ENCODE measurements at regions not wholly inside any gene's neighbourhood (a gene's known extent, or its start where the extent isn't known, plus 50 kb on each side); places are given as distances from the start of the nearest gene placed in this dataset.

DNA sequence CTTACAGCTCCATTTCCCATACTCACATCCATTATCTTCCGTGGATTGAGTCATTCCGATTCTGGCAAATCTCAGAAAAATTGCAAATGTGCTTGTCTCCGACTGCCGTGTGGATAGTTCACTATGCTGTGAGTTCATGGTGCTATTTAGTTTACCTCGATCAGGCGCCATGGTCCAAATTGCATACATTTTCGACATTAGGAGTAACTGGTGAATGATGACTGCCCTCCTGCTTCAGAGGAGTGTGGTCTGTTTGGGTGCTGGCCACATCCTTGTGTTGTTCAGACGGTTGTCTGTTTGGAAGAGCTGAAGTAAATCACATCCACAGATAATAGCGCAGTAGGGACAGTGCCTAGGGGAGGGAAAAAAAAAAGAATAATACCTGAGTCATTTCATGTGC lies 439.5 kb downstream of the ZNF516 start:
- intact Hi-C loops (cut with DNase I): no loop called here
- H3K27ac ChIP-seq: no peak overlapping the region
- TF ChIP-seq, protein P1, sequence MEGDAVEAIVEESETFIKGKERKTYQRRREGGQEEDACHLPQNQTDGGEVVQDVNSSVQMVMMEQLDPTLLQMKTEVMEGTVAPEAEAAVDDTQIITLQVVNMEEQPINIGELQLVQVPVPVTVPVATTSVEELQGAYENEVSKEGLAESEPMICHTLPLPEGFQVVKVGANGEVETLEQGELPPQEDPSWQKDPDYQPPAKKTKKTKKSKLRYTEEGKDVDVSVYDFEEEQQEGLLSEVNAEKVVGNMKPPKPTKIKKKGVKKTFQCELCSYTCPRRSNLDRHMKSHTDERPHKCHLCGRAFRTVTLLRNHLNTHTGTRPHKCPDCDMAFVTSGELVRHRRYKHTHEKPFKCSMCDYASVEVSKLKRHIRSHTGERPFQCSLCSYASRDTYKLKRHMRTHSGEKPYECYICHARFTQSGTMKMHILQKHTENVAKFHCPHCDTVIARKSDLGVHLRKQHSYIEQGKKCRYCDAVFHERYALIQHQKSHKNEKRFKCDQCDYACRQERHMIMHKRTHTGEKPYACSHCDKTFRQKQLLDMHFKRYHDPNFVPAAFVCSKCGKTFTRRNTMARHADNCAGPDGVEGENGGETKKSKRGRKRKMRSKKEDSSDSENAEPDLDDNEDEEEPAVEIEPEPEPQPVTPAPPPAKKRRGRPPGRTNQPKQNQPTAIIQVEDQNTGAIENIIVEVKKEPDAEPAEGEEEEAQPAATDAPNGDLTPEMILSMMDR (IDR thresholded peaks at IDR 0.05): no peak
- peaks cover 0 to 6% (median 0%) of the 10 kb centered on the region in 3 donors for H3K27me3 ChIP-seq (ENCODE audit: insufficient read depth in 3 of 3, low read length in 2 of 3)
- no peaks in the 10 kb centered on the region for H3K9me3 ChIP-seq
- ATAC-seq (no peak), DNase-seq (no peak)
- WGBS, 3 donors: 78 to 87% (median 82%) methylated on average over 9 of the region's 9 CpGs
- no peak overlapping the region for H3K4me3 ChIP-seq
- no peaks in the 10 kb centered on the region for H3K36me3 ChIP-seq (ENCODE audit: insufficient read depth in 1 of 2, low read depth in 1 of 2)
- H3K4me1 ChIP-seq: no peaks in the 10 kb centered on the region

DNA sequence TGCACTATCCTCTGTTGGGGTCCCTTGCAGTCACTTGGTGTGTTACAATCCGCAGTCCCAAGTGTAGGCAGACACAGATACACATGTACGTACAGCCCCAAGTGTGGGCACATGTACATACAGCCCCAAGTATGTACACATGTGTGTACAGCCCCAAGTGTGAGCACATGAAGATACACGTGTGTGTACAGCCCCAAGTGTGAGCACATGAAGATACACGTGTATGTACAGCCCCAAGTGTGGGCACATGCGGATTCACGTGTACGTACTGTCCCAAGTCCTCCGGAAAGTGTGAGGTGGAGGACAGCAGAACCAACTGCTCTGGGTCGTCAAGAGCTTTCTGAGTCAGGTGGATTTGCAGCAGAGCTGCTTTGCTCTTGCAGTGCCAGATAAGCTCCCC lies 440.0 kb downstream of the ZNF516 start:
- H3K27ac ChIP-seq: no peak overlapping the region
- TF ChIP-seq, protein P1 (IDR thresholded peaks at IDR 0.05): no peak
- intact Hi-C loops (cut with DNase I): no loop called here
- WGBS, 3 donors: 88 to 93% (median 92%) methylated on average over 9 of the region's 9 CpGs
- ATAC-seq (no peak), DNase-seq (no peak)
- H3K36me3 ChIP-seq (ENCODE audit: insufficient read depth in 1 of 2, low read depth in 1 of 2): no peaks in the 10 kb centered on the region
- H3K9me3 ChIP-seq: no peaks in the 10 kb centered on the region
- H3K4me3 ChIP-seq: no peak overlapping the region
- H3K4me1 ChIP-seq: no peaks in the 10 kb centered on the region
- peaks cover 0 to 6% (median 0%) of the 10 kb centered on the region in 3 donors for H3K27me3 ChIP-seq (ENCODE audit: insufficient read depth in 3 of 3, low read length in 2 of 3)

DNA sequence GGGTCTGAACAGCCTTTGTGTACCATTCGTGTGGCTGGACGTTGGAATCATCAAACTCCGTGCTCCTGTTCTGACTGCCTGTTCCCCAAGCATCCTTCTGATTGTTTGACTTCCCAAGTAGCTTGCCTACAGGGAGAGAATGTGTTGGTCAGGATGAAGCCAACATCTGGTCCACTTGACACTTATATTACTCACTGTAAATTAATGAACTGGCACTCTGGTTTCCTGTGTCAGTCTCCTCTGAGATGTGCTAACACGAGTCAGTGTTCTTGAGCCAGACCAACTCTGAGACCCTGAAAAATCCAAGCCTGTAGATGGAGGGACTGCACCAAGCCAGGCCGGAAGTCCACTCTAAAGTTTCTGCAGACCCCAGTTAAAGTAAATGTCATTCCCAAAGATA lies 440.9 kb downstream of the ZNF516 start:
- intact Hi-C loops (cut with DNase I): no loop called here
- Histone ChIP-seq H3K9me3 (no peaks in the 10 kb centered on the region), H3K27me3 (ENCODE audit: insufficient read depth in 3 of 3, low read length in 2 of 3) (peaks cover 0 to 6% (median 0%) of the 10 kb centered on the region in 3 donors), H3K36me3 (ENCODE audit: insufficient read depth in 1 of 2, low read depth in 1 of 2) (no peaks in the 10 kb centered on the region), H3K4me1 (no peaks in the 10 kb centered on the region), H3K27ac (no peak overlapping the region), H3K4me3 (no peak overlapping the region)
- TF ChIP-seq, protein P1 (IDR thresholded peaks at IDR 0.05): no peak
- DNase-seq (no peak), ATAC-seq (no peak)
- WGBS, 3 donors: 70 to 81% (median 72%) methylated on average over 5 of the region's 5 CpGs

DNA sequence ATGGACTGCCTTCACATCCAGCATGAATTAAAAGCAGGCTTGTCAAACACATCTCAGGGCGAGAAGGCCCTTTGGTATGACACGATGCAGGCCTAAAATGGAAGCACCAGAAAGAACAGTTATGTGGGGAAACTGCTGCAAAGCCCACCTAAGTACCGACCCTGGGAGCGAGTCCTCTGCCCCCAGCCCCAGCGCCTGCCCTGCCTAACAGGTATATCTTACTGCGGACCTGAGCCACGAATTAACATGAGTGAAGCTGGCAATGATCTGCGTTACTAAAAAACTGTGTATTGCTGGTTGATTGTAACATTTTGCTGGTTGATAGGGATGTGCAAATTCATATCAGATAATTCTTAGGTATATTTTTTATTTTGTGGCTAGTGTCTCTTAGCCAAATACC lies 441.5 kb downstream of the ZNF516 start:
- peaks cover 0 to 6% (median 0%) of the 10 kb centered on the region in 3 donors for H3K27me3 ChIP-seq (ENCODE audit: insufficient read depth in 3 of 3, low read length in 2 of 3)
- H3K9me3 ChIP-seq: no peaks in the 10 kb centered on the region
- intact Hi-C loops (cut with DNase I): no loop called here
- TF ChIP-seq, protein P1 (IDR thresholded peaks at IDR 0.05): no peak
- no peak overlapping the region for H3K4me3 ChIP-seq
- DNase-seq: no peak
- H3K36me3 ChIP-seq (ENCODE audit: insufficient read depth in 1 of 2, low read depth in 1 of 2): no peaks in the 10 kb centered on the region
- H3K27ac ChIP-seq: no peak overlapping the region
- no peak for ATAC-seq
- 95% methylated on average over 8 of the region's 8 CpGs for WGBS, 3 donors
- H3K4me1 ChIP-seq: no peaks in the 10 kb centered on the region

DNA sequence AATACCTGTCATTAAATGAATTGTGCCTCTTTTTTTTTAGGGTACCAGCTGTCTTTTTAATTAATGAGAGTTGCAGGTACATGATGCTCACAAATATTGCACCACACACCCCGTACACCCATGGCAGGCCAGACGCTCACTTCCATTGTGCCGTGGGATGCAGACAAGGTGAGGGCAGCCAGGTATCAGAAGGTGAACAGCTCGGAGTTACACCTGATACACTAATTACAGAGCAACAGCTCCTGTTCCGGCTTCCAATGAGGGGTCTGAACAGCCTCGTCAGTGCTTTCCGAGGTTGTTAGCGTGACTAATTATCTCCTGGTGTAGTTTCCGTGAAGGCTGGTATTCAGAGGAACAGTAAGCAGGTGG lies 442.8 kb downstream of the ZNF516 start:
- TF ChIP-seq, protein P1 (IDR thresholded peaks at IDR 0.05): no peak
- Histone ChIP-seq H3K9me3 (no peaks in the 10 kb centered on the region), H3K4me1 (no peaks in the 10 kb centered on the region), H3K27ac (no peak overlapping the region), H3K36me3 (ENCODE audit: insufficient read depth in 1 of 2, low read depth in 1 of 2) (no peaks in the 10 kb centered on the region), H3K27me3 (ENCODE audit: insufficient read depth in 3 of 3, low read length in 2 of 3) (peaks cover 0 to 6% (median 0%) of the 10 kb centered on the region in 3 donors), H3K4me3 (no peak overlapping the region)
- WGBS, 3 donors: 87 to 92% (median 90%) methylated on average over 9 of the region's 9 CpGs
- ATAC-seq (no peak), DNase-seq (no peak)
- intact Hi-C loops (cut with DNase I): no loop called here

Measured in psoas muscle (tissue), 7 donors.